GM12874 (cell line): ENCODE measurements at regions not wholly inside any gene's neighbourhood (a gene's known extent, or its start where the extent isn't known, plus 50 kb on each side); places are given as distances from the start of the nearest gene placed in this dataset.

ENCODE experiments used
- CTCF ChIP-seq: IDR thresholded peaks from 2 replicates; pipeline ENCODE4 v1.5.1; 2011; ENCODE audit warnings: low read depth, mild to moderate bottlenecking, control low read depth, low read length, moderate library complexity; ENCODE audit not compliant: insufficient read depth

GRCh38 chr3:67715971-67716370 is 61.6 kb upstream of the SUCLG2 start:
- no peak for TF ChIP-seq CTCF

GRCh38 chr3:67713764-67714469 is 59.5 kb upstream of the SUCLG2 start:
- TF ChIP-seq CTCF = no peak

DNA sequence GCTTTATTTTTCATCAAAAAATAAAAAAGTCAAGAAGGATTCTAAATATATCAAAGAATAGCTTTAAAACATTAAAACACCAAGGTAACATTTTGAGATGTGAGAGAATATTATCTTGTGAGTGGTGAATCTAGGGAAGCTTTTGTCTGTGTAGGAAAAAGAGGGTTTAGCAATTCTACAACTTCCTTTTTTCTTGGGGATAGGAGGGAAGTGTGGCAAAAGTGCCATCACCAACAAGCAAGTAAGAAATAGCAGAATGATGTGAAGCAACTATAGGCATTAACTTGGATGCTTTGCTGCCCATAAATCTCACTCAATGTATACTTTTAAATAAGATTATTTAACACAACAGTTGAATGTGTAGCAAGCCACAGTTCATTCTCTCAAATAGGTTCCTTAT is 57.8 kb upstream of the SUCLG2 start:
- no peak for TF ChIP-seq CTCF

DNA sequence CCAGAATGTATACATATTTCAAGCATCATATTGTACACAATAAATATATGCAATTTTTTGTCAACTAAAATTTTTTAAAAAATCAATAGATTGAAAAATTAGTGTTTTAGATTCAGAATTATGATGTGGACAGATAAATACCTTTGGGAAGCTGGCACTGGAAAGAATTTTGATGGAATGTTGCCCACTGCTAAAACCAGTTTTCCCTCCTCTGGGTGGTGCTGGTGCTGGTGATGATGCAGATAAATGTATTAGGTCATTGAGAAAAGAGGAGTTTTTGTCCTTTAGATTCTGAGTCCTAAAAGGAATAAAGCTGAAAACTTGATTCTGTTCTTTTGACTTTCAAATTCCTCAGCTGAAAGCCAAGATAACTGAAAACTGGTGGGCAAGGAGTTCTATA is 56.0 kb upstream of the SUCLG2 start:
- no peak for TF ChIP-seq CTCF

- TF ChIP-seq CTCF = no peak
Observed at GRCh38 chr3:67706934-67707333, 52.5 kb upstream of the SUCLG2 start.

DNA sequence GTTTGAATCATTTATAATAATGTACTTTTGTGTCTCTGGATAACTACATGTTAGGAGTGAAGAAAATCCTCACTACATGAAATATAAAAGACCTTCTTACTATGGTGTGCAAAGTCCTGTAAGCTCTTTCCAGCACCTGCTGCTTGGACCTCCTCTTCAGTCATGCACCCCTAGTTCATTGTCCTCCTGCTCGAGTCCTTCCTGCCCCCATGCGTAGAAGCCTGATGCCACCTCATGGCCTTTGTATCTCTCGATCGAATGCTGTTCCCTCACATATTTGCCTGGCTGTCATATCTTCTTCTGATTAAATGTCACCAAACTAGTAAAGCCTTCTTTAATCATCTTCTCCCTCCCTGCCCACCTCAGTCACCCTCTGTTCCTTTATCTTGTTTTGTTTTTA is 49.9 kb upstream of the SUCLG2 start:
- no peak for TF ChIP-seq CTCF
